Transverse colon (tissue), 4 donors: ENCODE measurements at regions not wholly inside any gene's neighbourhood (a gene's known extent, or its start where the extent isn't known, plus 50 kb on each side); places are given as distances from the start of the nearest gene placed in this dataset.

ENCODE experiments used
- DNase-seq: peaks from one replicate; pipeline ENCODE4 v3.0.0-alpha.2; 2019
- H3K27ac ChIP-seq, 4 donors: fragments of 200-600 bp; sonication (generic); 2 replicates each; pipeline ENCODE4 v1.5.1; 2016 to 2018; ENCODE audit warnings: inconsistent platforms in 4 of 4
- H3K27me3 ChIP-seq: fragments of 200-600 bp; sonication (generic); 2 replicates; pipeline ENCODE4 v1.5.1; 2017; ENCODE audit warnings: inconsistent platforms
- H3K36me3 ChIP-seq, 4 donors: fragments of 200-600 bp; sonication (generic); 2 replicates each; pipeline ENCODE4 v1.5.1; 2017 to 2019; ENCODE audit warnings: inconsistent platforms in 4 of 4
- H3K4me1 ChIP-seq, 4 donors: fragments of 200-600 bp; sonication (generic); 2 replicates each; pipeline ENCODE4 v1.5.1; 2017 to 2020; ENCODE audit warnings: inconsistent platforms in 4 of 4
- H3K4me3 ChIP-seq, 4 donors: fragments of 200-600 bp; sonication (generic); 1 replicate in 1 of 4; 2 replicates in 3 of 4; pipeline versions ENCODE4 v1.5.1 to v1.6.1; 2017 to 2019; ENCODE audit warnings: inconsistent platforms in 4 of 4
- H3K9me3 ChIP-seq, 2 donors: fragments of 200-600 bp; sonication (generic); 2 replicates each; pipeline ENCODE4 v1.5.1; 2017 to 2019; ENCODE audit warnings: inconsistent platforms in 2 of 2
- CTCF ChIP-seq, 5 experiments: fragments of 200-600 bp in 3 of 5; fragments of 450-650 bp in 2 of 5; sonication (generic) in 3 of 5; IDR thresholded peaks; 1 replicate in 2 of 5; 2 replicates in 3 of 5; pipeline ENCODE4 v1.5.1; 2016 to 2017; ENCODE audit warnings: antibody characterized with exemption in 5 of 5, inconsistent platforms in 3 of 5, mild to moderate bottlenecking in 2 of 5, moderate library complexity in 1 of 5
- EP300 ChIP-seq: sonication (generic); formaldehyde crosslinking; IDR thresholded peaks from one replicate; pipeline ENCODE4 v1.6.1; 2017; ENCODE audit warnings: antibody characterized with exemption, low read depth
- POLR2A ChIP-seq: fragments of 450-650 bp; IDR thresholded peaks from one replicate; pipeline ENCODE4 v1.6.1; 2016; ENCODE audit warnings: antibody characterized with exemption, mild to moderate bottlenecking, moderate library complexity
- POLR2AphosphoS5 ChIP-seq, 3 donors: sonication (generic); formaldehyde crosslinking; IDR thresholded peaks; one replicate each; pipeline ENCODE4 v1.6.1; 2016; ENCODE audit warnings: antibody characterized with exemption in 3 of 3
- WGBS, 2 donors: methylation state at CpG; one replicate each; pipeline ENCODE4 v1.1.5; 2018; ENCODE audit warnings: low coverage in 1 of 2; 5-methylcytosine and 5-hydroxymethylcytosine counted together
- in situ Hi-C, 4 donors: fragments of 200-750 bp; cut with MboI; loops; one replicate each; pipeline versions ENCODE4 v1.15.0 to v1.15.1; 2017; ENCODE audit warnings: low sequenced_read_pairs in 3 of 4, low pct_ligation_motif_present in 1 of 4, low pct_unique_long_range_greater_than_20kb in 1 of 4
- intact Hi-C: fragments of 100-400 bp; cut with DNase I; formaldehyde crosslinking; loops from one replicate; pipeline ENCODE4 v1.15.1; 2023; ENCODE audit warnings: low total_unique reads

DNA sequence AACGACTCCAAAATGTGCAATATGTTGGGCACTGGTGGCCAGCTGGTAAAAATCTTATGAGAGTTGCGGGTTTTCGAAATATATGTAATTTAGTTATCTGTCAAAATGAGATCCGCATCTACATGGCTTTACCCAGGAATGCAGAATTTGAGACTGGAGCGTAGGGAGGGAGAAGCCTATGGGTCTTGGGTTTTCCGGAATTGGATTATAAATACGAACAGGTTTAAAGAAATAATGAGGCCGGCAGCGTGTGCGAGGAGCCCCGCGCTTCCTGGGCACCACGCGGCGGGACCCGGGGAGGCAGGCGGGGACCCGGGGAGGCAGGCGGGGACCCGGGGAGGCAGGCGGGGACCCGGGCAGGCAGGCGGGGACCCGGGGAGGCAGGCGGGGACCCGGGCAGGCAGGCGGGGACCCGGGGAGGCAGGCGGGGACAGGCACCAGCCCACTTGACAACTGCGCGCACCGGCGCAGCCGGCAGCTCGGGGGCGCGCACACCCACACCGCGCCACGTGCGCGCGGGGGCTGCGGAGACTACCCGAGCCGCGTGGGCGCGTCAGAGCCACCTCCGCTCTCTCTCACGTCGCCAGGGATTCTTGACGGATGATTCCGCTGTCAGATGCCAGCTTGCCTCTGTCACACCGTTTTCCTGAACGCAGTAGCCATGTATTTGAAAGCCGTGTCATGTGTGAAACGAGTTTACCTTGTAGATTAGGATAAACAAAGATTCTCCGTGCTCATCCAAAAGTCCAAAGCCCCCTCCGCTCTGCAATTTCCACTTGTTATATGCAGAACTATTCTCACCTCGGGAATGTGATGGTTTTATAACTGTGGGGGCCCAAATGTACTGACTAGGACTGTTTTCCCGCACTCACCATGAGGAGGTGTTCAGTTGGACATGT is 54.3 kb upstream of the HNRNPU start:
- intact Hi-C loops (no loop called here), in situ Hi-C loops (no loop called here)
- peak overlapping the region in 1 of 4 donors; percentile 46 for H3K27ac ChIP-seq
- H3K4me3 ChIP-seq: peak overlapping the region; percentile 27 to 62 (median 49)
- 5 to 6% methylated on average over 19 to 37 of the region's 62 CpGs for WGBS, 2 donors
- no peaks in the 10 kb centered on the region for H3K36me3 ChIP-seq
- peak; percentile 44 for DNase-seq
- TF ChIP-seq CTCF (IDR thresholded peaks at IDR 0.05) (peak in 1 of 5 experiments; percentile 10), POLR2AphosphoS5 (IDR thresholded peaks at IDR 0.05) (no peak), POLR2A (no peak), EP300 (no peak)
- peaks cover 0 to 7% (median 5%) of the 10 kb centered on the region in 4 donors for H3K4me1 ChIP-seq
- H3K27me3 ChIP-seq: no peaks in the 10 kb centered on the region
- no peaks in the 10 kb centered on the region for H3K9me3 ChIP-seq

DNA sequence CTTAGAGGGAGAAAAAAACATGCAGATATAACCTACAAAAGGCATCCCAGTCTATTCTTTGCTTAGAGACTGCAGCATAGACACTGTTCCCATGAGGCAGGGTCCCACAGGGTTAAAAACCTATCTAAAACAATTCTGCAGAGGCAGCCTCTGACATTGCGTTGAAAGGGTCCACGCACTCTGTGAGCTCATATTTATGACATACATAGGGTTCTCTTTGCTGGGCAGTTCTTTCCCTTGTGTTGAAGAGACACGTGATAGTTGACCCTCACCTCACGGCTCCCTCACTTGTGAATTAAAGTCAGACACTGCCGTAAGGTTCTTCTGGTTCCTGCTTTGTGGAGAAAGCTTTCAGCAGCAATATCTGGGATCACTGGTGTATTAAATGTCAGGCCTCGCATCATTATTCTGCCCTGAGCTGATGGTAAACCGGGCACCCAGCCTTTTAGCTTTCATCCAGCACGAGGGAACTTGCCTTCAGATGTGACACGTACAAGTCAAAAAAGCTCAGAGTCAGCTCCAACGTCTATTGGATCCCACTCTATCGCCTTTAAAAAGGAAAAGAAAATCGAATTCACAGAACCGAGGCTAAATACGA is 52.8 kb upstream of the HNRNPU start:
- H3K27ac ChIP-seq: no peak overlapping the region
- in situ Hi-C loops (no loop called here), intact Hi-C loops (no loop called here)
- DNase-seq: no peak
- no peak for TF ChIP-seq CTCF (IDR thresholded peaks at IDR 0.05)
- TF ChIP-seq POLR2A: no peak
- no peak for TF ChIP-seq EP300
- TF ChIP-seq POLR2AphosphoS5 (IDR thresholded peaks at IDR 0.05): no peak
- H3K4me1 ChIP-seq: peaks cover 0 to 7% (median 5%) of the 10 kb centered on the region in 4 donors
- no peak overlapping the region for H3K4me3 ChIP-seq
- 91 to 98% methylated on average over 4 to 14 of the region's 14 CpGs for WGBS, 2 donors
- H3K36me3 ChIP-seq: no peaks in the 10 kb centered on the region
- H3K9me3 ChIP-seq: no peaks in the 10 kb centered on the region
- no peaks in the 10 kb centered on the region for H3K27me3 ChIP-seq

DNA sequence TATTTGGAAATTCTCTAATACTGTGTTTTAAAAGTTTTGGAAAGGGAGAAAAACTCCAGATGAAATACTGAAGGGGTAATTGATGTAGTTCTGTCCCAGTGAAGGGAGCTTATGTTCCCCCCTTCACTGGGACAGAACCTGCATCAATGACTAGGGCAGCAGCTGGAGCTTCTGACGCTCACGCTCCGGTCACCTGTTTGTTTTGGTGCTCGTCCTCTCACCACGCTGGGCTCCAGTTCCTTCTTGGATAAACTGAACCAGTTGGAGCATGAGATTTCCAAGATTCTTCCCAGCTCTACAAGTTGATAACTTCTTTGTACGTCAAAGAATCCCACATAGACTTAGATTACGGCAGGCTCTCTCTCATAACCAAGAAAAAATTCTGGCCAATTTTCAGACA is 51.4 kb upstream of the HNRNPU start:
- intact Hi-C loops: no loop called here
- no peak overlapping the region for H3K4me3 ChIP-seq
- 93 to 97% methylated on average over 5 to 7 of the region's 7 CpGs for WGBS, 2 donors

More for the DNA sequence above, 51.4 kb upstream of the HNRNPU start:
- DNase-seq: no peak
- TF ChIP-seq POLR2A: no peak
- no peak for TF ChIP-seq EP300
- no peak for TF ChIP-seq CTCF (IDR thresholded peaks at IDR 0.05)
- TF ChIP-seq POLR2AphosphoS5 (IDR thresholded peaks at IDR 0.05): no peak
- H3K27ac ChIP-seq: no peak overlapping the region
- in situ Hi-C loops: no loop called here
- no peaks in the 10 kb centered on the region for H3K27me3 ChIP-seq
- peaks cover 0 to 7% (median 5%) of the 10 kb centered on the region in 4 donors for H3K4me1 ChIP-seq
- H3K9me3 ChIP-seq: no peaks in the 10 kb centered on the region
- no peaks in the 10 kb centered on the region for H3K36me3 ChIP-seq
